HEK293 (cell line): ENCODE measurements at regions not wholly inside any gene's neighbourhood (a gene's known extent, or its start where the extent isn't known, plus 50 kb on each side); places are given as distances from the start of the nearest gene placed in this dataset.

Source experiments
- CTCF ChIA-PET: fragments of 350-600 bp; formaldehyde crosslinking; extraction: SDS; loops from one replicate; lab custom pipeline; 2021; ENCODE audit warnings: antibody characterized with exemption; lab: Yijun Ruan, JAX
- POLR2A ChIA-PET: fragments of 300-600 bp; formaldehyde crosslinking; extraction: SDS; loops from one replicate; lab custom pipeline; 2020; ENCODE audit warnings: antibody characterized with exemption, inconsistent platforms; lab: Yijun Ruan, JAX
- H3K27ac ChIP-seq: fragments of 200-500 bp; sonication (Bioruptor generic); 2 replicates; pipeline ENCODE4 v1.5.1; 2014; ENCODE audit warnings: low read depth, low read length, control low read depth, inconsistent platforms; ENCODE audit errors: extremely low read depth
- H3K36me3 ChIP-seq, 2 experiments: fragments of 200-500 bp in 1 of 2; sonication (Bioruptor generic) in 1 of 2; 1 replicate in 1 of 2; 2 replicates in 1 of 2; pipeline ENCODE4 v1.5.1; 2014 to 2017; ENCODE audit warnings: inconsistent platforms in 2 of 2, low read length in 2 of 2; ENCODE audit not compliant: control insufficient read depth in 2 of 2, insufficient read depth in 1 of 2
- H3K4me1 ChIP-seq: fragments of 200-500 bp; sonication (Bioruptor generic); 2 replicates; pipeline ENCODE4 v1.5.1; 2014; ENCODE audit warnings: mild to moderate bottlenecking, low read length, inconsistent platforms; ENCODE audit not compliant: control insufficient read depth, insufficient read depth
- H3K4me3 ChIP-seq: 2 replicates; pipeline ENCODE4 v1.5.1; 2011; ENCODE audit warnings: low read depth, mild to moderate bottlenecking, control low read depth, low read length, moderate library complexity
- H3K9me3 ChIP-seq: fragments of 200-500 bp; sonication (Bioruptor generic); 2 replicates; pipeline ENCODE4 v1.5.1; 2014; ENCODE audit warnings: low read depth, low read length, inconsistent platforms; ENCODE audit not compliant: control insufficient read depth, insufficient read depth
- BCL11B ChIP-seq: fragments of 450-650 bp; formaldehyde crosslinking; IDR thresholded peaks from 2 replicates; pipeline ENCODE4 v1.5.1; 2016; ENCODE audit warnings: low read depth, missing biosample characterization, missing genetic modification characterization
- KLF1 ChIP-seq: fragments of 450-650 bp; formaldehyde crosslinking; IDR thresholded peaks from 2 replicates; pipeline ENCODE4 v1.5.1; 2016; ENCODE audit warnings: missing biosample characterization, missing genetic modification characterization
- KLF8 ChIP-seq: fragments of 450-650 bp; formaldehyde crosslinking; IDR thresholded peaks from 2 replicates; pipeline ENCODE4 v1.5.1; 2016; ENCODE audit warnings: missing biosample characterization, missing genetic modification characterization
- SCRT2 ChIP-seq: fragments of 450-650 bp; formaldehyde crosslinking; IDR thresholded peaks from 2 replicates; pipeline ENCODE4 v1.5.1; 2016; ENCODE audit warnings: missing biosample characterization, missing genetic modification characterization
- YY2 ChIP-seq: fragments of 450-650 bp; formaldehyde crosslinking; IDR thresholded peaks from 2 replicates; pipeline ENCODE4 v1.5.1; 2016; ENCODE audit warnings: missing biosample characterization, missing genetic modification characterization
- ZBTB1 ChIP-seq: fragments of 450-650 bp; formaldehyde crosslinking; IDR thresholded peaks from 2 replicates; pipeline ENCODE4 v1.5.1; 2016; ENCODE audit warnings: missing biosample characterization, missing genetic modification characterization
- ZBTB20 ChIP-seq: fragments of 450-650 bp; formaldehyde crosslinking; IDR thresholded peaks from 2 replicates; pipeline ENCODE4 v1.5.1; 2016; ENCODE audit warnings: missing biosample characterization, missing genetic modification characterization
- ZNF211 ChIP-seq: fragments of 450-650 bp; formaldehyde crosslinking; IDR thresholded peaks from 2 replicates; pipeline ENCODE4 v1.5.1; 2016; ENCODE audit warnings: low read depth, missing biosample characterization, missing genetic modification characterization
- ZNF221 ChIP-seq: fragments of 450-650 bp; formaldehyde crosslinking; IDR thresholded peaks from 2 replicates; pipeline ENCODE4 v1.5.1; 2017; ENCODE audit warnings: missing biosample characterization, missing genetic modification characterization, borderline replicate concordance
- ZNF426 ChIP-seq: fragments of 450-650 bp; formaldehyde crosslinking; IDR thresholded peaks from 2 replicates; pipeline ENCODE4 v1.5.1; 2017; ENCODE audit warnings: missing biosample characterization, missing genetic modification characterization, mild to moderate bottlenecking, inconsistent platforms, moderate library complexity
- ZNF560 ChIP-seq: fragments of 450-650 bp; formaldehyde crosslinking; IDR thresholded peaks from 2 replicates; pipeline ENCODE4 v1.5.1; 2017; ENCODE audit warnings: missing biosample characterization, missing genetic modification characterization, borderline replicate concordance
- ZNF585B ChIP-seq: fragments of 450-650 bp; formaldehyde crosslinking; IDR thresholded peaks from 2 replicates; pipeline ENCODE4 v1.5.1; 2016; ENCODE audit warnings: missing biosample characterization, missing genetic modification characterization
- TF ChIP-seq, protein P1 (sequence below): fragments of 450-650 bp; formaldehyde crosslinking; IDR thresholded peaks from 2 replicates; pipeline ENCODE4 v1.5.1; 2016; ENCODE audit warnings: missing biosample characterization, missing genetic modification characterization
- TF ChIP-seq, protein P2 (sequence below): sonication (generic); formaldehyde crosslinking; IDR thresholded peaks from 2 replicates; pipeline ENCODE4 v1.8.1; 2022; ENCODE audit warnings: mild to moderate bottlenecking, moderate library complexity, missing genetic modification reagents
- TF ChIP-seq, protein P3 (sequence below): fragments of 450-650 bp; formaldehyde crosslinking; IDR thresholded peaks from 2 replicates; pipeline ENCODE4 v1.5.1; 2016; ENCODE audit warnings: missing biosample characterization, missing genetic modification characterization
- TF ChIP-seq, protein P4 (sequence below): fragments of 450-650 bp; formaldehyde crosslinking; IDR thresholded peaks from 2 replicates; pipeline ENCODE4 v1.5.1; 2016; ENCODE audit warnings: missing biosample characterization, missing genetic modification characterization, low read depth

DNA sequence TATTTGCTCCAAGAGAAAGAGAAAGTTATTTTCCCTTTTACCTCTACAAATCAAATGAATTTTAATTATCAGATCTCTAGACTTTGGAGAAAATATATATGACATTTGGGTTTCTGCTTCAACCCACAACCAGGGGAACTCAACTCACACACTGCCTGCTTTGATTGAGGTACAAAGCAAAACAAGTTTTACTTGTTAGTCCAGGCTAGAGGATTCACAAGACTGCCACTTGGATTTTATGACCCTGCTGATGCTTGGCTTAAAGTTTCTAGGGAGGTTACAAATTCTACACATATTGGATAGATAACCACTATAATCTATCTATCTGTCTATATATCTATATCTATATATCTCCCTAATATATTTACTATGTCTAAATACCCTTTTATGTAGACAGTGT, 467.3 kb upstream of the RGS18 start:
- CTCF ChIA-PET: no interaction called here
- H3K27ac ChIP-seq: no peak overlapping the region
- H3K4me3 ChIP-seq: no peak overlapping the region
- TF ChIP-seq ZNF560 (tag by site-specific recombination) (no peak), KLF1 (tag by site-specific recombination) (no peak)
- H3K4me1 ChIP-seq: no peaks in the 10 kb centered on the region
- POLR2A ChIA-PET: no interaction called here
- no peaks in the 10 kb centered on the region for H3K36me3 ChIP-seq
- H3K9me3 ChIP-seq: no peaks in the 10 kb centered on the region

DNA sequence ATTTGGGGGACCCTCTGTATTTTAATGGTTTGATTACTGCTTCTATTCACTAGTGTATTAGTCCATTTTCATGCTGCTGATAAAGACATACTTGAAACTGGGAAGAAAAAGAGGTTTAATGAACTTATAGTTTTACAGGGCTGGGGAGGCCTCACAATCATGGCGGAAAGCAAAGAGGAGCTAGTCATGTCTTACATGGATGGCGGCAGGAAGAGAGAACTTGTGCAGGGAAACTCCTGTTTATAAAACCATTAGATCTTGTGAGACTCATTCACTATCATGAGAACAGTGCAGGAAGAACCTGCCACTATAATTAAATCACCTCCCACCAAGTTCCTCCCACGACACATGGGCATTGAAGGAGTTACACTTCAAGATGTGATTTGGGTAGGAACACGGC, 464.5 kb upstream of the RGS18 start:
- H3K27ac ChIP-seq: no peak overlapping the region
- no peaks in the 10 kb centered on the region for H3K9me3 ChIP-seq
- no peaks in the 10 kb centered on the region for H3K36me3 ChIP-seq
- TF ChIP-seq KLF8 (tag by site-specific recombination): no peak
- no peaks in the 10 kb centered on the region for H3K4me1 ChIP-seq
- ChIA-PET POLR2A (no interaction called here), CTCF (no interaction called here)
- no peak overlapping the region for H3K4me3 ChIP-seq

DNA sequence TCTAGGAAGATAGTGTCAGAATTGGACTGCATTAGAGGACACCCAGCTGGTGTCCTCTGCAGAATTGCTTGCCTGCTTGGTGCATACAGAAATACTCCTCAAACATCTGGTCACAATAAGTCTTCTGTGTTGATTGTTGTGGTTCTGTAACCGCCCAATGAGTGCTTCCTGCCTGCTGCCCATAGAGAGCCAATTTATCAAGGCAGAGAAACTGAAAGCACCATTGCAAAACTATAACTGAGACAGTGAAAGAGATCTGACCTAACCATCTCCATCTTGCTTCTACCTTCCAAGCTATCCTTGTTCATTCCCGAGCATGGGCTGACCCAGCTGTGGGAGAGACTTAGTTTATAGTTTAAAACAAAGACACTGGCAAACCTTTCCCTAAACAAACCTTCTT, 462.4 kb upstream of the RGS18 start:
- no peaks in the 10 kb centered on the region for H3K4me1 ChIP-seq
- POLR2A ChIA-PET: no interaction called here

DNA sequence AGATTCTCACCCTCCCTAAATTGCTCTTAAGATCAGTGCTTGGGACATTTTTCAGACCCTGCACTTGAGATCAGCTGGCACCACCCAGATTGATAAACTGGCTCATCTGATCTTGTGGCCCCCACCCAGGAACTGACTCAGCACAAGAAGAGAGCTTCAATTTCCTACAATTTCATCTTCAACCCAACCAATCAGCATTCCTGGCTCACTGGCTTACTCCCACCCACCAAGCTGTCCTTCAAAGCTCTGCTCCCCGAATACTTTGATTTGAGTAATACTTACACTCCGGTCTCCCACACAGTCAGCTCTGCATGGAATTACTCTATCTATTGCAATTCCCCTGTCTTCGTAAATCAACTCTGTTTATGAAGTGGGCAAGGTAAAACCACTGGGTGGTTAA, 461.9 kb upstream of the RGS18 start:
- ChIA-PET CTCF (no interaction called here), POLR2A (no interaction called here)
- H3K36me3 ChIP-seq: no peaks in the 10 kb centered on the region
- TF ChIP-seq, protein P1, sequence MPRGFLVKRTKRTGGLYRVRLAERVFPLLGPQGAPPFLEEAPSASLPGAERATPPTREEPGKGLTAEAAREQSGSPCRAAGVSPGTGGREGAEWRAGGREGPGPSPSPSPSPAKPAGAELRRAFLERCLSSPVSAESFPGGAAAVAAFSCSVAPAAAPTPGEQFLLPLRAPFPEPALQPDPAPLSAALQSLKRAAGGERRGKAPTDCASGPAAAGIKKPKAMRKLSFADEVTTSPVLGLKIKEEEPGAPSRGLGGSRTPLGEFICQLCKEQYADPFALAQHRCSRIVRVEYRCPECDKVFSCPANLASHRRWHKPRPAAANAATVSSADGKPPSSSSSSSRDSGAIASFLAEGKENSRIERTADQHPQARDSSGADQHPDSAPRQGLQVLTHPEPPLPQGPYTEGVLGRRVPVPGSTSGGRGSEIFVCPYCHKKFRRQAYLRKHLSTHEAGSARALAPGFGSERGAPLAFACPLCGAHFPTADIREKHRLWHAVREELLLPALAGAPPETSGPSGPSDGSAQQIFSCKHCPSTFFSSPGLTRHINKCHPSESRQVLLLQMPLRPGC (tag by site-specific recombination): no peak
- no peak for TF ChIP-seq ZBTB20 (tag by site-specific recombination)
- TF ChIP-seq, protein P2, sequence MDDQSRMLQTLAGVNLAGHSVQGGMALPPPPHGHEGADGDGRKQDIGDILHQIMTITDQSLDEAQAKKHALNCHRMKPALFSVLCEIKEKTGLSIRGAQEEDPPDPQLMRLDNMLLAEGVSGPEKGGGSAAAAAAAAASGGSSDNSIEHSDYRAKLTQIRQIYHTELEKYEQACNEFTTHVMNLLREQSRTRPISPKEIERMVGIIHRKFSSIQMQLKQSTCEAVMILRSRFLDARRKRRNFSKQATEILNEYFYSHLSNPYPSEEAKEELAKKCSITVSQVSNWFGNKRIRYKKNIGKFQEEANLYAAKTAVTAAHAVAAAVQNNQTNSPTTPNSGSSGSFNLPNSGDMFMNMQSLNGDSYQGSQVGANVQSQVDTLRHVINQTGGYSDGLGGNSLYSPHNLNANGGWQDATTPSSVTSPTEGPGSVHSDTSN (CRISPR knock-in tag): no peak
- TF ChIP-seq, protein P3, sequence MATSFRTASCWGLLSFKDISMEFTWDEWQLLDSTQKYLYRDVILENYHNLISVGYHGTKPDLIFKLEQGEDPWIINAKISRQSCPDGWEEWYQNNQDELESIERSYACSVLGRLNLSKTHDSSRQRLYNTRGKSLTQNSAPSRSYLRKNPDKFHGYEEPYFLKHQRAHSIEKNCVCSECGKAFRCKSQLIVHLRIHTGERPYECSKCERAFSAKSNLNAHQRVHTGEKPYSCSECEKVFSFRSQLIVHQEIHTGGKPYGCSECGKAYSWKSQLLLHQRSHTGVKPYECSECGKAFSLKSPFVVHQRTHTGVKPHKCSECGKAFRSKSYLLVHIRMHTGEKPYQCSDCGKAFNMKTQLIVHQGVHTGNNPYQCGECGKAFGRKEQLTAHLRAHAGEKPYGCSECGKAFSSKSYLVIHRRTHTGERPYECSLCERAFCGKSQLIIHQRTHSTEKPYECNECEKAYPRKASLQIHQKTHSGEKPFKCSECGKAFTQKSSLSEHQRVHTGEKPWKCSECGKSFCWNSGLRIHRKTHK (tag by site-specific recombination): no peak
- TF ChIP-seq, protein P4, sequence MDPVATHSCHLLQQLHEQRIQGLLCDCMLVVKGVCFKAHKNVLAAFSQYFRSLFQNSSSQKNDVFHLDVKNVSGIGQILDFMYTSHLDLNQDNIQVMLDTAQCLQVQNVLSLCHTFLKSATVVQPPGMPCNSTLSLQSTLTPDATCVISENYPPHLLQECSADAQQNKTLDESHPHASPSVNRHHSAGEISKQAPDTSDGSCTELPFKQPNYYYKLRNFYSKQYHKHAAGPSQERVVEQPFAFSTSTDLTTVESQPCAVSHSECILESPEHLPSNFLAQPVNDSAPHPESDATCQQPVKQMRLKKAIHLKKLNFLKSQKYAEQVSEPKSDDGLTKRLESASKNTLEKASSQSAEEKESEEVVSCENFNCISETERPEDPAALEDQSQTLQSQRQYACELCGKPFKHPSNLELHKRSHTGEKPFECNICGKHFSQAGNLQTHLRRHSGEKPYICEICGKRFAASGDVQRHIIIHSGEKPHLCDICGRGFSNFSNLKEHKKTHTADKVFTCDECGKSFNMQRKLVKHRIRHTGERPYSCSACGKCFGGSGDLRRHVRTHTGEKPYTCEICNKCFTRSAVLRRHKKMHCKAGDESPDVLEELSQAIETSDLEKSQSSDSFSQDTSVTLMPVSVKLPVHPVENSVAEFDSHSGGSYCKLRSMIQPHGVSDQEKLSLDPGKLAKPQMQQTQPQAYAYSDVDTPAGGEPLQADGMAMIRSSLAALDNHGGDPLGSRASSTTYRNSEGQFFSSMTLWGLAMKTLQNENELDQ (tag by site-specific recombination): no peak
- TF ChIP-seq ZNF426: no peak
- TF ChIP-seq SCRT2 (tag by site-specific recombination): no peak
- no peak for TF ChIP-seq BCL11B
- no peak for TF ChIP-seq ZNF211 (tag by site-specific recombination)
- TF ChIP-seq ZNF585B (tag by site-specific recombination): no peak
- no peaks in the 10 kb centered on the region for H3K4me1 ChIP-seq
- no peak overlapping the region for H3K27ac ChIP-seq
- no peaks in the 10 kb centered on the region for H3K9me3 ChIP-seq
- H3K4me3 ChIP-seq: no peak overlapping the region

More for the DNA sequence above, 462.4 kb upstream of the RGS18 start:
- no peak overlapping the region for H3K4me3 ChIP-seq
- no peaks in the 10 kb centered on the region for H3K36me3 ChIP-seq
- H3K27ac ChIP-seq: no peak overlapping the region
- CTCF ChIA-PET: no interaction called here
- H3K9me3 ChIP-seq: no peaks in the 10 kb centered on the region
- TF ChIP-seq YY2 (tag by site-specific recombination) (no peak), ZNF221 (no peak), ZBTB1 (tag by site-specific recombination) (no peak)
